NCI-H1694 treated with DMSO at 0.1 percent for 48 hours (cell line): ENCODE measurements at regions not wholly inside any gene's neighbourhood (a gene's known extent, or its start where the extent isn't known, plus 50 kb on each side); places are given as distances from the start of the nearest gene placed in this dataset.

Experiments
- DNase-seq: peaks from one replicate; lab custom pipeline; 2025; lab: John Stamatoyannopoulos, UW

GRCh38 chr1:221470000-221470698 is 271.7 kb downstream of the DUSP10 start:
- no peak for DNase-seq

GRCh38 chr1:221473411-221473810 is 268.5 kb downstream of the DUSP10 start:
- DNase-seq: no peak

DNA sequence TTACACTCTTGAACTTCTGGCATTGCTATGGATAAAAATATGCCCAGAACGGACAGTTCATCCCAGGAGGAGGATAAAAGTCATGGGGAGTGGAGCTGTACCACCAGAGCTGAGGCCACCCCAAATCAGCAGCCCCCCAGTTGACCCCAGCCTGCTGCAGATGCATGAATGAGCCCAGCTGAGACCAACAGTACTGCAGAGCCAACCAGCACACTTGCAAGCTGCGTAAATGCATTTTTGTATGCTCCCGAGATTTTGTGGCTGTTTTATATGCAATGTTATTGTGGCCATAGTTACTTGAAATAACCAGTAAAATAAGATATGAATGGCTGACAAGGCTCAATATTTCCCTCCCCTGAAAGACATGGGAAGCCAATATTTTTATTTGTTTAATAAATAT is 264.6 kb downstream of the DUSP10 start:
- DNase-seq: no peak

GRCh38 chr1:221478050-221478949 is 263.6 kb downstream of the DUSP10 start:
- DNase-seq: peak; percentile 11

DNA sequence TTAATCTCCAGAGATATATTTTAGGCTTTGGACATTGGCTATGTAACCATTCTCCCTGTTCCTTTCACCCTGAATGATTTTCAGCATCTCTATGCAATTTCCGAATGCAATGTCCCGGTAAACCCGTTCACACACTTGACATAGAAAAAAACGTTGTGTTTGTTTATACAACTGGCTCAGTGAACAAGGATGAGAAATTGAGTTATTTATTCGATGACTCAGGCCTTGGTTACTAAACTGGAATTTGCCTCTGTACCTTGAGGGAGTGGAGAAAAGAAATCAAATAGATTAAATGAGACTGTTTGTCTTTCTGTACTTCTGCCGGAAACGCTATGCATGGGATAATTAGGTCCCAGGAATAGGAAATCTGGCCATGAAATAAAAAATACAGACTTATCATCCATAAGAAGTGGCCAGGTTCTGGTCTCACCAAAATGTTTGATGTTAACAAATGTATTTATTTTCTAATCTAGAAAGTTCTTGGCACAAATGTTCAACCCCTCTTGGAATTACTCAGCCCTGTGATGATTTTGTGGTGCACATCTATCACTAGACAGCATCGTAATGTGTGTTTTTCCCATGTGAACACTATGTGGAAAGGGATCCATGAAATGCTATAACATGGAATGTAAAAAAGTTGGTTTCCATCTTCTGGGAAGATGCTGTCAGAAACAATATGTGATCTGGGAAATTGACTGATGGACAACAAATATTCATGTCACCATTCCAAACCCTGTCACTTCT is 253.9 kb downstream of the DUSP10 start:
- DNase-seq: no peak

GRCh38 chr1:221488550-221488949 is 253.3 kb downstream of the DUSP10 start:
- no peak for DNase-seq

- no peak for DNase-seq
These were observed 247.2 kb downstream of the DUSP10 start for GRCh38 chr1:221494670-221495069.

DNA sequence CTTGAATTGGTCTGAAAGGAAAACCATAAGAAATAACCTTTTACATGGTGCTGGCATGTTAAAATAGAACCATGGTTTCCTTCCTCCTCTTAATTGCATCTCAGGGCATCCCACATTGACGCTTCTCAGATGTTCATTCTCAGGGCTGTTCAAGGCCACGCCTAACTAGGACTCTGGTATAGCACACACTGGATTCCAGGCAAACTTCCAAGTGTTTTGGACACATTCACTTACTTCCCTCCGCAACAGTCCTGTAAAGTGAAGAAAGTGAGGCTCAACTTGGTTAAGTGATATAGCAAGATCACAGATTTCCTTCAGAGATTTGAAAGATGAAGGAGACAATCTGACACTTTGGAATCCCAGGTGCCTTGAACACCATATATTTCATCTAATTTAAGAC is 244.8 kb downstream of the DUSP10 start:
- no peak for DNase-seq

DNA sequence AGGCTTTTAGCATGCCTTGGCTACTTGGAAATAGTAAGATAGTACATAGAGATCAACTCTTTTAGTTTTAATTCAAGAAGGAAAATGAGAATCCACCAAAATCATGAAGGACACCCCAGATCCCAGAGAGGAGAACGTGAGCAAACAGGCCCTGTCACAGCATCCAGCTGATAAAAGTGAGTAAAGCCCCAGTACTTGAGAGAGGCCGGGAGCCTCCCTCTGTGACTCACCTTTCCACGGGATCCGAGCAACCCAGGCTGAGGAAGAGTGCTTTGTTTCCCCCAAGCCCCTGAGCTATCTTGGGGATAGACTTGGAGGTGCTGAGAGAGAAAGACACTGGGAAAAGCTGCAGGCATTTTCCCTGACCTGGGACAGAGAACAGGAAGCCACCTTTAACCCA is 238.6 kb downstream of the DUSP10 start:
- no peak for DNase-seq

DNA sequence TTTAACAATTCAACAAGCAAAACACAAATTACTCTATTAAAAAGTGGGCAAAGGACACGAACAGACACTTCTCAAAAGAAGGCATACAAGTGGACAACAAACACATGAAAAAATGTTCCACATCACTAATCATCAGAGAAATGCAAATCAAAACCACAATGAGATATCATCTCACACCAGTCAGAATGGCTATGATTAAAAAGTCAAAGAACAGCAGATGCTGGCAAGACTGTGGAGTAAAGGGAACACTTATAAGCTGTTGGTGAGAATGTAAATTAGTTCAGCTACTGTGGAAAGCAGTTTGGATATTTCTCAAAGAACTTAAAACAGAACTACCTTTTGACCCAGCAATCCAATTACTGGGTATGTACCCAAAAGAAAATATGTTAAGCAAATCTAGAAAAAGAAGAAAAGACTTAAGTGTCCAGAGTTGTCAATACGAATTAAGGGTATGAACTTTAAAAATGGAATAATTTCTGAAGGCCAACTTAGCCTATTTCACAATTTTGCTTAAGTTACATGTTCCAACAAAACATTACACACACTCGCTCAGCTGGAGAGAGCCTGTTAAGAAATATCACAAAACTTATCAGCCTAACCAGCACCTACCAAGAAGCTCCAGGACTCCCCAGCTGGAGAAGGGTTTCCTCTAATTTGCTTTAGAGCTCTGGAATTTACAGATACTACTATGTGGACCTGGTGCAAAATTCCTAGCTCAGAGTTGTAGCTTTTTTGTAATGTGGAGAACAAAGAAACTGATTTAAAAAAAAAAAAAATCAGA is 232.1 kb downstream of the DUSP10 start:
- DNase-seq: no peak

GRCh38 chr1:221510793-221511503 is 230.9 kb downstream of the DUSP10 start:
- no peak for DNase-seq

GRCh38 chr1:221511797-221512196 is 230.1 kb downstream of the DUSP10 start:
- no peak for DNase-seq

DNA sequence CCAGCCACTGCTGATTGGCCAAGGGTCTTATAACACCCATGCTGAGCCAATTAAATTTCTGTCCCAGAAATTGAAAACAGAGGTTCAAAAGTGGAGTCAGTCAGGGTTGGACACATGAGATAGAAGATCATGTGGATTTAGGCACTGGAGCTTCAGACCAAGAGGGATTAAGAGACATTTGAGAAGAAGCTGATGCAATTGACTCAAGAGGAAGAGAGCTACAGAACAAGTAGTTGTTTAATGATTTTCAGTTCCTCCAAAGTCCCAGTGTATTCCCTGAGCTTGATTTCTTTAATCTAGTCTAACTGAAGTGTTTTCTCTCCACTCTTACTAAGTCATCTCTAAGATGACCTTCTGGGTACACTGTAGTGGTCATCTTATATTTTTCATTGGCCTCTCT is 227.1 kb downstream of the DUSP10 start:
- no peak for DNase-seq

DNA sequence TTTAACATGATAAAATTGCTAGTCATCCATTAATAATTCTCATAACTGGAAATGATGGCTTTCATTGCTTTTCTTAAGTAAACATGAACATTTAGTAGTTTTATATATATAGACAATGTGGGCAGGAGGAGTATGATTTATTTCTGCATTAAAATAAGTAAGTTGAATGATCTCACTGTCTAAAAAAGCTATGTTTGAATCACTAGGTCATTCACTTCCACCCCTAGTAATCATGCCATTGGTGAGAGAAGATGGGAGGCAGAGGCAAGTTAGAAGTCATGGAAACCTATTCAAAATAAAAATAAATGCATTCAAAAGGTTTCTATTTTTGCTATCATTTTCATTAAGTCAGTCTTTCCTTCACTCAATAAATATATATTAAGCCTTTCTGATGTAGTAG is 226.4 kb downstream of the DUSP10 start:
- no peak for DNase-seq

DNA sequence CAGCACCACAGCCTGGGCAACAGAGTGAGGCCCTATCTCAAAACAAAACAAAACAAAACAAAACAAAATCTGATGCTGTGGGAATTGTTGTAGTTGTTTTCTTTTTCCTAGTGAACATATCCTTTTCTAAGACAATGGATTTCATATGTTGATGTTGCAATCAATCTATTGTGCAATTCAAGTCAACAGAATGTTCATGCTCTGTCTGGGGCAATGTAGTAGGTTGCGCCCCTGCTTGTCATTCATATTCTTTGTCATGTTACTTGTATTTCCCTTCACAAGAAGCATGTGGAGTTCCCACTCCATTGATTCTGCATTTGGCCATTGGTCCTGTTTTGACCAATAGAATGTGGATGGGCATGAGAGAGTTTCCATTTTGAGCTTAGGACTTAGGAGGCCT is 223.9 kb downstream of the DUSP10 start:
- no peak for DNase-seq

GRCh38 chr1:221520250-221520649 is 221.6 kb downstream of the DUSP10 start:
- no peak for DNase-seq

- no peak for DNase-seq
These were observed 220.2 kb downstream of the DUSP10 start for GRCh38 chr1:221521686-221522085.

GRCh38 chr1:221522529-221522940 is 219.4 kb downstream of the DUSP10 start:
- DNase-seq: no peak

GRCh38 chr1:221525749-221526148 is 216.1 kb downstream of the DUSP10 start:
- DNase-seq: no peak

GRCh38 chr1:221527302-221527701 is 214.6 kb downstream of the DUSP10 start:
- no peak for DNase-seq
